ENCODE measurements at regions not wholly inside any gene's neighbourhood (a gene's known extent, or its start where the extent isn't known, plus 50 kb on each side); places are given as distances from the start of the nearest gene placed in this dataset.

GRCh38 chr4:11014199-11014598, 329.6 kb upstream of the CLNK start:
- no peak for TF ChIP-seq POLR2A (IDR thresholded peaks at IDR 0.05)
- no peak for TF ChIP-seq CTCF (IDR thresholded peaks at IDR 0.05)
